Peyer's patch (tissue), 4 donors: ENCODE measurements at regions not wholly inside any gene's neighbourhood (a gene's known extent, or its start where the extent isn't known, plus 50 kb on each side); places are given as distances from the start of the nearest gene placed in this dataset.

Experiments used
- POLR2A ChIP-seq, 2 donors: fragments of 450-650 bp; IDR thresholded peaks; one replicate each; pipeline ENCODE4 v1.5.1; 2017; ENCODE audit warnings: antibody characterized with exemption in 2 of 2, mild to moderate bottlenecking in 2 of 2, moderate library complexity in 2 of 2
- TF ChIP-seq, protein P1 (sequence below), 6 experiments: fragments of 450-650 bp in 4 of 6; fragments of 200-600 bp in 2 of 6; sonication (generic) in 1 of 6; IDR thresholded peaks; one replicate each; pipeline ENCODE4 v1.5.1; 2017 to 2019; ENCODE audit warnings: antibody characterized with exemption in 6 of 6, mild to moderate bottlenecking in 3 of 6, moderate library complexity in 1 of 6

DNA sequence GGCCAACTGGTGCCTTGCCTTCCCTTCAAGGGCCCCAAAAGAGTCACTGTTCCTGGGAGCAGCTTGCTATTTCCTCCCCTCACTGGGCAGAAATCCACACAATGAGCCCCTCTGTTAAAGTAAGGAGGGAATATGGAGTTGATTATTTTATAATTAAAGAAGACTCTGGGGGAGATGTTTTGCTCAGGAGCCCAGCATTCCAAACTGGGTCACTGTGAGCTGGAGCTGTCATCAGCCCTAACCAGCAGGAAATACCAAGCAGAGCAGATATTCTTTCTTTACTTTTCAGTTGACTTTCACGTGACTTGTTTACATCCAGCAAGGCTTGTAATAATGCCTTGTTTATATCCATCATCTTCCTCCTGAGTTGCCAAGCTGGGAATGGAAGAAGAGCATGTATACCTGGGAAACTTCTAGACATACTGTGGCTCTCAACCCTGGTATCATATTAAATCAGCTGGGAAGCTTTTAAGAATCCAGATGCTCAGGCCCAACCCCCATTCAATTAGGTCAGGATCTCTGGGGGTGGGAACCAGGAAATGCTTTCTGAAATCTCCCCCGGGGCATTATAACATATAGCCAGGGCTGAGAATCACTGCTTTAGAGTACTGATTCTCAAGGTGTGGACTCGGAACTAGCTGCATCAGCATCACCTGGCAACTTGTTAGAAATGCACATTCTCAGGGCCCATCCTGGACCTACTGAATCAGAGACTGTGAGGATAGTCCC is 175.6 kb upstream of the MYLIP start:
- TF ChIP-seq, protein P1, sequence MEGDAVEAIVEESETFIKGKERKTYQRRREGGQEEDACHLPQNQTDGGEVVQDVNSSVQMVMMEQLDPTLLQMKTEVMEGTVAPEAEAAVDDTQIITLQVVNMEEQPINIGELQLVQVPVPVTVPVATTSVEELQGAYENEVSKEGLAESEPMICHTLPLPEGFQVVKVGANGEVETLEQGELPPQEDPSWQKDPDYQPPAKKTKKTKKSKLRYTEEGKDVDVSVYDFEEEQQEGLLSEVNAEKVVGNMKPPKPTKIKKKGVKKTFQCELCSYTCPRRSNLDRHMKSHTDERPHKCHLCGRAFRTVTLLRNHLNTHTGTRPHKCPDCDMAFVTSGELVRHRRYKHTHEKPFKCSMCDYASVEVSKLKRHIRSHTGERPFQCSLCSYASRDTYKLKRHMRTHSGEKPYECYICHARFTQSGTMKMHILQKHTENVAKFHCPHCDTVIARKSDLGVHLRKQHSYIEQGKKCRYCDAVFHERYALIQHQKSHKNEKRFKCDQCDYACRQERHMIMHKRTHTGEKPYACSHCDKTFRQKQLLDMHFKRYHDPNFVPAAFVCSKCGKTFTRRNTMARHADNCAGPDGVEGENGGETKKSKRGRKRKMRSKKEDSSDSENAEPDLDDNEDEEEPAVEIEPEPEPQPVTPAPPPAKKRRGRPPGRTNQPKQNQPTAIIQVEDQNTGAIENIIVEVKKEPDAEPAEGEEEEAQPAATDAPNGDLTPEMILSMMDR (IDR thresholded peaks at IDR 0.05): no peak
- no peak for TF ChIP-seq POLR2A (IDR thresholded peaks at IDR 0.05)
